Coronary artery (tissue), 2 donors: ENCODE measurements at regions not wholly inside any gene's neighbourhood (a gene's known extent, or its start where the extent isn't known, plus 50 kb on each side); places are given as distances from the start of the nearest gene placed in this dataset.

ENCODE experiments used
- DNase-seq: peaks from one replicate; pipeline ENCODE4 v3.0.0-alpha.2; 2017; ENCODE audit warnings: low spot score
- H3K27ac ChIP-seq, 2 donors: fragments of 200-600 bp; sonication (generic); one replicate each; pipeline ENCODE4 v1.5.1; 2016 to 2019
- H3K4me3 ChIP-seq: fragments of 200-600 bp; sonication (generic); 2 replicates; pipeline ENCODE4 v1.5.1; 2016; ENCODE audit warnings: mild to moderate bottlenecking, moderate library complexity
- CTCF ChIP-seq: fragments of 200-600 bp; sonication (generic); IDR thresholded peaks from one replicate; pipeline ENCODE4 v1.5.1; 2019; ENCODE audit warnings: antibody characterized with exemption

- TF ChIP-seq CTCF = no peak
- H3K27ac ChIP-seq = no peak overlapping the region
- H3K4me3 ChIP-seq = no peak overlapping the region
- no peak for DNase-seq
Measured at GRCh38 chr13:73975767-73976166, 158.4 kb downstream of the KLF12 start.

GRCh38 chr13:73974051-73974450 is 160.2 kb downstream of the KLF12 start:
- DNase-seq = no peak
- no peak for TF ChIP-seq CTCF
- H3K4me3 ChIP-seq = no peak overlapping the region
- H3K27ac ChIP-seq = no peak overlapping the region

- no peak for DNase-seq
- no peak overlapping the region for H3K27ac ChIP-seq
- TF ChIP-seq CTCF = no peak
- H3K4me3 ChIP-seq = no peak overlapping the region
Measured at GRCh38 chr13:73973156-73973555, 161.0 kb downstream of the KLF12 start.

GRCh38 chr13:73972545-73972944 is 161.7 kb downstream of the KLF12 start:
- DNase-seq = no peak
- Histone ChIP-seq H3K4me3 (no peak overlapping the region), H3K27ac (no peak overlapping the region)
- no peak for TF ChIP-seq CTCF

- no peak overlapping the region for H3K4me3 ChIP-seq
- DNase-seq = no peak
- no peak overlapping the region for H3K27ac ChIP-seq
- no peak for TF ChIP-seq CTCF
Measured at GRCh38 chr13:73971481-73971880, 162.7 kb downstream of the KLF12 start.

GRCh38 chr13:73970421-73971055 is 163.7 kb downstream of the KLF12 start:
- no peak for TF ChIP-seq CTCF
- DNase-seq = no peak
- Histone ChIP-seq H3K27ac (no peak overlapping the region), H3K4me3 (peak overlapping the region; percentile 36)

- TF ChIP-seq CTCF = no peak
- no peak overlapping the region for H3K27ac ChIP-seq
- no peak for DNase-seq
- no peak overlapping the region for H3K4me3 ChIP-seq
Measured at GRCh38 chr13:73967397-73968165, 166.6 kb downstream of the KLF12 start.
